MM.1S (cell line): ENCODE measurements at regions not wholly inside any gene's neighbourhood (a gene's known extent, or its start where the extent isn't known, plus 50 kb on each side); places are given as distances from the start of the nearest gene placed in this dataset.

Source experiments
- EZH2 ChIP-seq: fragments of 300-600 bp; sonication (generic); optimal IDR thresholded peaks from 2 replicates; pipeline ENCODE3; 2017; ENCODE audit warnings: low read depth, mild to moderate bottlenecking, antibody characterized with exemption, low read length, mixed read lengths
- TF ChIP-seq, protein P1 (sequence below): fragments of 300-600 bp; sonication (generic); IDR thresholded peaks from 2 replicates; pipeline ENCODE4 v1.5.1; 2016; ENCODE audit warnings: antibody characterized with exemption, low read length, mixed read lengths

DNA sequence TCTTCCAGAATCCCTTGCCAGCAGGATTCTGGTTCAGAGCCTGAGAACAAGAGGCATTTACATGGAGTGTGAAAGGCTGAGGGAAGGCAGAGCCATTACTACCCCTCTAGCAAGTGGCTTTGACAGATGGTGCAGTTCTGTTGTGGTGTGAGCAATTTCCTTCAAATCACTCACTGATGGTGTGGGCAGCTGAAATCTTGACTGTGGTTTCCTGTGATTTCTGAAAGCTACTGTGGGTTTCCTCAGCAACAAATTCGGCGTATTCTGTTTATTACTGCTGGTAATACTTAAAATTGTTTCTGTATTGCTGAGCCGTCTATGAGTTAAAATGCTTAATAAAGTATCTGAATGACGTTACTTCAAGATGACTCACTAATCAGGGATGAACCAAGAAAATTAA is 181.5 kb upstream of the TCF21 start:
- TF ChIP-seq, protein P1, sequence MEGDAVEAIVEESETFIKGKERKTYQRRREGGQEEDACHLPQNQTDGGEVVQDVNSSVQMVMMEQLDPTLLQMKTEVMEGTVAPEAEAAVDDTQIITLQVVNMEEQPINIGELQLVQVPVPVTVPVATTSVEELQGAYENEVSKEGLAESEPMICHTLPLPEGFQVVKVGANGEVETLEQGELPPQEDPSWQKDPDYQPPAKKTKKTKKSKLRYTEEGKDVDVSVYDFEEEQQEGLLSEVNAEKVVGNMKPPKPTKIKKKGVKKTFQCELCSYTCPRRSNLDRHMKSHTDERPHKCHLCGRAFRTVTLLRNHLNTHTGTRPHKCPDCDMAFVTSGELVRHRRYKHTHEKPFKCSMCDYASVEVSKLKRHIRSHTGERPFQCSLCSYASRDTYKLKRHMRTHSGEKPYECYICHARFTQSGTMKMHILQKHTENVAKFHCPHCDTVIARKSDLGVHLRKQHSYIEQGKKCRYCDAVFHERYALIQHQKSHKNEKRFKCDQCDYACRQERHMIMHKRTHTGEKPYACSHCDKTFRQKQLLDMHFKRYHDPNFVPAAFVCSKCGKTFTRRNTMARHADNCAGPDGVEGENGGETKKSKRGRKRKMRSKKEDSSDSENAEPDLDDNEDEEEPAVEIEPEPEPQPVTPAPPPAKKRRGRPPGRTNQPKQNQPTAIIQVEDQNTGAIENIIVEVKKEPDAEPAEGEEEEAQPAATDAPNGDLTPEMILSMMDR: no peak
- no peak for TF ChIP-seq EZH2
